Fibroblast of gingiva (primary cell): ENCODE measurements at regions not wholly inside any gene's neighbourhood (a gene's known extent, or its start where the extent isn't known, plus 50 kb on each side); places are given as distances from the start of the nearest gene placed in this dataset.
A peak's percentile ranks its signal among the peaks of the same experiment; 100 is the strongest.
"Not testable (repeated sequence)": the region's sequence is repeated elsewhere in the genome, so short reads cannot be mapped to it uniquely, and the experiment has no call there.

Experiments
- DNase-seq: peaks from one replicate; pipeline ENCODE4 v3.0.0-alpha.2; 2011; ENCODE audit warnings: low read depth

DNA sequence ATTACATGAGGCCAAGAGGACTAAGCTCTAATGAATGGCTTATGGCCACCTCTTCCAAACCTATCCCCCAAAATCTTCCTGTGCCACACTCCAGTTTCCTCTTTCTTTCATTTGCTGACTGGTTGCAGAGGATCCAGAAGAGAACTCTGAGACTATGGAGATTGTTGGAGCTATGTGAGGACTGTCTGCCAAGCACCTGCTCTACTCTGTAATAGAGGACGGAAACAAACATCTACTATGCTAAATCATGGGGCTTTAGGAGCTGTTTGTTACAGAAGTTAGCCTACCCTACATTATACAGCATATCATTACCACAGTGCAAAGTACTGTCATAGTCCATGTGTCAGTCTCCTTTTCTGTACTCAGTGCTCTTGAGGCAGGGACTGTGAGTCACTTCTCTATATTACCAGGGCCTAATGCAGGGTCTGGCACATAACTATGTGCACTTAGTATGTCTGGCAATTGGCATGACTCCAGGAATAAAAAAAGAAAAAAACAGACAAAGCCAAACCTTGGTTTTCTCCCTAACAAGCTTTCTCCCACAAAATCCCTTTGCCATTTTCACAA is 95.1 kb downstream of the RPAP3 start:
- DNase-seq = no peak

DNA sequence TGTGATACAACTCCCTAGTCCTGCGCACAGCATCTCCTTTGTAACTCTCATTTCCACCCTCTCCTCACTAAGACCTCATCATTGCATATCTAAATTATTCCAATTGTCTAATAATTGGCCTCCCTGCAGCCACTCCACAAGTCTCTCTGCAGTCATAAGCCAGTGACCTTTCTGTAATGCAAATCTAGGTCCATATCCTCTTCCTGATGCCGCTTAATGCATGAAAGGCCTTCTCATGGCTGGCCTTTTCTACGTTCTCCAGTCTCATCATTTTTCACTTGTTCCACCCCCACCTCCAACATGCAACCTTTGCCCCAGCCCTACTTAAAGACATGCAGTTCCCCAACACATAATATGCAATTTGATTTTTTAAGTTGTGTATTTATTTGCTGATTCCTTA is 96.0 kb downstream of the RPAP3 start:
- no peak for DNase-seq

DNA sequence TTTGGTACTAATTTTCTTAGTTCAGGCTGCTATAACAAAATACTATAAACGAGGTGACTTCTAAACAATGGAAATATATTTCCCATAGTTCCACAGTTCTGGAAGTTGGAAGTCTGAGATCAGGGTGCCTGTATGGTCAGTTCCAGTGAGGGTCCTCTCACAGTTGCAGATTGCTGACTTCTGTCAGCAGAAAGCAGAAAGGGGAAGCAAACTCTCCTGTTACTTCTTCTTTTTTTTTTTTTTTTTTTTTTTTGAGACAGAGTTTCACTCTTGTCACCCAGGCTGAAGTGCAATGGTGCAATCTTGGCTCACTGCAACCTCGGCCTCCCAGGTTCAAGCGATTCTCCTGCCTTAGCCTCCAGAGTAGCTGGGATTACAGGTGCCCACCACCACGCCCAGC is 97.2 kb downstream of the RPAP3 start:
- DNase-seq = not testable (repeated sequence)

DNA sequence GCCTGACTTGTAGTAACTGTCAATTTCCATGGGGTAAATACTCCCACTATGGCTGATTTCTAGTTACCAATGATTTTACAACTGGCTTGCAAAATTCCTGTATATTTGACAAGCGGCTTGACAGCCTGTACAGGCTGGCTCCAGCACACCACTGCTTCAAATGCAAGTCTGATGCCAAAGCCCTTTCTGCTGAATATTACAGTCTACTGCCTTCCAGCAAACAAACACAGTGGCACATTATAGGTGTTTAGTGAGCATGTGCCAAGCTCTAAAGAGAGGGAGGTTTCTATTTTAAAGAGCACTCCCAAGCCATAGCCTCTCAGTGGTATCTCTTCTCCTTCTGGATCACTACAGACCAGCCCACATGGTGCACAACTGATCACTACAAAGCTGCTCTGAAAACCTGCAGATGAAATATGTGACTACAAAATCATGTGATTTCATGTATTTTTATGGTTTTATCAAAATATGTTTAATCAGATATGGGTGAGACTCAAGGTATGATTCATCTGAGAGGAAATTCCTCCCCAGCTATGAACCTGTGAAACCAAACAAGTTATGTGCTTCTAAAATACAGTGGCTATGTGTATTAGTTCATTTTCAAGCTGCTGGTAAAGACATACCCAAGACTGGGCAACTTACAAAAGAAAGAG is 101.5 kb downstream of the RPAP3 start:
- DNase-seq = no peak

DNA sequence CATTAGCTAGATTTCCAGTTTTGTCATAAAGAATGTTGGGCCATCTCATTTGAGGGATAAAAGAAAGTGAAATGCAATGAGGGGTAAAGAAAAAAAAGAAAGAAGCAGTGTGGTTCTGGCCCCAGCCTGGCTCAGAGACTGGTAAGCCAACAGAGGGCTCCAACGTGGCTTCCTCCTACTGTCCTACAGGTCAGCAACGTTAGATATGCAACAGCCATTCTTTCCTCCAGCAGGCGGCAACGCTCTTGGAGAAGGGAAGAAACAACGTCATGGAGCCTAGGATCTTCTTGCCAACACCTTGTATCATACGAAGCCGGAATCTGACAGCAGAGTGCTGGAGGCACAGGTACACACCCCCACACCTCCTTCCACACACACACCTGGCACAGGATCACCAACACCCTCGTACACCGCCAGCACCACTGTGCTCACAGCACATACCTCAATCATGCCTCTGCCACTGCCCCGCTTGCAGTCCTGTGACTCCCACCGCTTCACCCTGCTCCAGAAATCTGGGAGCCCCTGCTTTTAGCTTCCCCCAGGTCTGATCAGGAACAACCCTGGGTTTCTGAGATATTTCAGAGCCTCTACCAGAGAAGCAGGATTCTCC is 102.8 kb downstream of the RPAP3 start:
- no peak for DNase-seq

DNA sequence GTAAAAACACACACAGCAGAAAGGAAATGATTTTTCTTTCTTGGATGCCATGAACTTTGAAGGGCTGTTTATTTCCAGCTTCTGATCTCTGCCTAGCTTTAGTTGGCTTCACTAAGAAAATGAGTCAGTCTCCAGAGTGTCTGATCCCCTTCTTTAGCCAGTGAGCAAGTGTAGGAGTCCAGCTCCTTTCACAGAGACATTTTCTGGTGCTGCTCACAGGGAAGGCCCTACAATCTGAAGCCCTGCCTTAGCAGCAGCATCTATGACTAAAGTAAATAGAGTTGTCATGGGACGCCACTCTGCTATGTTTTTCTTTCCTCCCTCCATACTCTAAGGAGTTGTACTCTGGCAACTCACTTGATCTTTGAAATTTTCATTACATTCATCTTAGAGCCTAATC is 103.5 kb downstream of the RPAP3 start:
- no peak for DNase-seq

DNA sequence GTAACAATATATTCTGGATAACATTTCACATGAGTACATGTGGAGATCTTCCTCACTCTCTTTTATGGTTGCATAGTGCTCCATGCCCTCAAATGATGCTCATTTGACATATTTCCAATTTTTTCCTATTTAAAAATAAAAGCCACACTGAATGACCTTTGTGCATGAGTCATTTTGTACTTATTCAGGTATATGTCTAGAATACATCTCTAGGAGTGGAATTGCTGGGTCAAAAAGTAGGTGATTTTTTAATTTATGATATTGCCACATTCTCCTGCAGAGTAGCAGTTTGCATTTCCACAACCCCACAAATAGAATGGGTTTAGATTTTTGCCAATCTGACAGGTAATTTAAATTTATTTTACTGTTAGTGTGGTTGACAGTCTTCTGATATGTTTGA is 104.8 kb downstream of the RPAP3 start:
- DNase-seq = no peak

DNA sequence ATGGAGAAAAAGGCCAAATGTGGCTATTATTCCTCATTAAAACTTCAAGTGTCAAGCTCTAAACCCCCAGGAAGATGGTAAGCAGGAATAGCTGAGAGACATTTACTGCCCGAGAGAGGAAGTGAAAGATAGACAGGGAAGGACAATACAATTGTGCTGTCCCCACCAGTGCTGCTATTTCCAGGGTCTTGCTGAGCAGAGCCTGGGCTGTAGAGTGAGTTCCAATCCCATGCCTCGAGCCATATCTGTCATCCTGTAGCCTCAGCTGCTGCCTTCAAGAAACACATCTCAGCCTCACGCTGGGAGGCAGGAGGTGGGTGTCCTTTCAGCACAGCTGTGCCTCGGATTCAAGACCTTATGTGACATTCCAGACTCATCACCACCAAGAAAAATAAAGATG is 114.0 kb downstream of the RPAP3 start:
- no peak for DNase-seq

DNA sequence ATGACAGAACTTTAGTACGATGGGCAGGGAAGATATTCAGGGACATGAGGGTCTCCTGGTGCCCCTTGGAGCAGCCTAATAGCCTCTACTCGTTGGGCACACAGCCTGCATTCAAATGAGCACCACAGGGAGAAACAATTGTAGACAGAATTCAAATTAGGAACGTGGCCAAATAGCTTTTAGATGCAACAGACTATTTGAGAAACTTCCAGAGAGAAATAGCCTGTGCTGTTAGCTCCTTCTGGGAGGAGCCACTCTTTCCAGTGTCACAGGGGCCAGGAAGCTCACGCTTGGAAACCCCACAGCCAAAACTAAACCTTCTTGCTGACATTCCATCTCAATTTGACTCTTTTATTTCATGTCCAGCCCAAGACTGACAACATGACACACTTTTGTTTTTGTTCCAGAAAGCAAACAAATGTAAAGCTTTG is 114.5 kb downstream of the RPAP3 start:
- DNase-seq = peak; percentile 31

DNA sequence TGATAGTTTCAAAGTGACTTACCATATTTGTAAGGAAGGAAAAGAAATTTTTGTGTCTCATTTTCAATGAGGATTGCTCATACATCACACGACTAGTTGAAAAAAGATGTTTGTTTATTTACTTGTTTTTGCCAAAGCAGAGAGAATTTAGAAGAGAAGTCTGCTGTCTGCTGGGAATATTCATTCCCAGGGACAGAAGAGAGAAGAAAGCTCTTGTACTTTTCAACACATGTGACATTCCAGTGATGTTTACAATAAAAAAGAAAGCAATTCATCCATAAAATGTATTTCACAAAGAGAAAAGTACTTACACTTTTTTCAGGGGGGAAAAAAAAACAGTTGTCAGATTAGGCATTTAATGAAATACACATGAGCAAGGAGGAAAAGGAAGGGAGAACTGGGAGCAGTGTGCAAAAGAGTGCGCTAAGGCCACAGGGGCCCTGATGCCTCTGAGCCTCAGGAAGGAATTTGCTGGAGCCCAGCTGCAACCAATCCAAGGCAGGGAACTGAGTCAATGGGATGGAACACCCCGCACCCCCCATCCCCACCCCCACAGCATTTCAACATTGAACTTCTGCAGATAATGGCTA is 115.0 kb downstream of the RPAP3 start:
- DNase-seq = peak; percentile 53

DNA sequence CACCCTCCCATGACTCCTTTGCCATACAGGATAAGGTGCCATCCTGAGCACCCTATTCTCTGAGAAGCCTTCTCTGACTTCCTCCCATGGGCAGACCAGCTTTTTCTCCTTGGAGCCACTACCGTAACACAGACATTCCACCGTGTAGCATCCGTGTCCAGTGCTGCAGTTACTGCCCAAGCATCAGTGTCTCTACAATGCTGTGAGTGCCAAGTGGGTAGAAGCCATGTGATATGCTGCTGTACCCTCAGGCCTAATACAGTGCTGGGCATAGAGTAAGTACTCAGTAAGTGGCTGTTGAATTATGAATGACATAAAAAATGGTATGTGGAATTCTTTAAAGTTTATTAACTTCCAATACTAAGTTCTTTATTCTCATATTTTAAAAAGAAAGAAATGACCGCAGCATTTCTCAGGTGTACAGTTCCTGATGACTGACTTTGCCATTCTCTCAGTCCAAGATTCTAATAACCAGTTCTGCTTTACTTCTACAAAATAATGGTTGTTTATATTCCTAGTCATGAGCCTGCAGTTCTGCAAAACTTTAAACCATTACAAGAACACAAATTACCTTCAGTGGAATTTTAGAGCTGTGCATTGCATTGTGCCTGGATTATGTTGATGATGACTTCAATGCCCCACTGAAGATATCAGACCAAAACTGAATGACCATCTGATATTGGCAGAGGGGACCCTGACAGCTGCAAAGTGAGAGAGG is 118.7 kb downstream of the RPAP3 start:
- DNase-seq = no peak

DNA sequence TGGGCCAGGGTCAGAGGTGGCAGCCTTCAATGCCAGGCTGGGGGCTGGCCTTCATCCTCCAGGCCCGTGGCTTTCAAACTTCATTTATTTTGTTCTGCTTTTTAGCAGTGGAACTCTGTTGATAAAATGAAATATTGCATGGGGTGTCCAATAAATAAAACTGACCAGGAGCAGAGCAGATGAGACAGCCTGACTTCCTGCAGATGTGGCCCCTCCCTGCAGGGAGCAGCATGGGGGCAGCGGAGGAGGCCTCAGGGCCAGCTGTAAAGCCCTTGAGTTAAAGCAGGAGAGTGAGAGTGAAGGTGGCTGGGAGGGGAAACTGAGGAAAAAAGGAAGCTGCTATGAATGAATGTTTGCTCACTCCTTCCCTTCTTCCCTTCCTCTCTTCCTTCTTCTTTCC is 120.3 kb downstream of the RPAP3 start:
- DNase-seq = no peak

DNA sequence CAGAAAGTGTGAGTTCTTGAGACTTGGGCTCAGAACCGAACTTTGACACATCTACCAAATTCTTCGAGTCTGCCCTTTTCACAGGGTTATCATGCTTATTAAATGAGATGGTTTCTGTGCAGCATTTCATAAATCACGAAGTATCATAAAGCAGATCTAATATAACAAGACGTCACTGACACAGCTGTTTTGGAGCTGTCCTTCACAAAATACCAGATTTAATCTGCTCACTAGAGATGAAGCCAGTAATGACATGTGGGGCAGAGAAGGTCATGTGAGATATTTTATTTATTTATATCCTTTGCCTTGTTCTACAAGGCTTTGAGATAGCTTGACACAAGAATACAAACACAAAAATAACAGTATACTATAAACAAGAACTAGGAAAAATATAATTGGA is 127.0 kb downstream of the RPAP3 start:
- DNase-seq = no peak

DNA sequence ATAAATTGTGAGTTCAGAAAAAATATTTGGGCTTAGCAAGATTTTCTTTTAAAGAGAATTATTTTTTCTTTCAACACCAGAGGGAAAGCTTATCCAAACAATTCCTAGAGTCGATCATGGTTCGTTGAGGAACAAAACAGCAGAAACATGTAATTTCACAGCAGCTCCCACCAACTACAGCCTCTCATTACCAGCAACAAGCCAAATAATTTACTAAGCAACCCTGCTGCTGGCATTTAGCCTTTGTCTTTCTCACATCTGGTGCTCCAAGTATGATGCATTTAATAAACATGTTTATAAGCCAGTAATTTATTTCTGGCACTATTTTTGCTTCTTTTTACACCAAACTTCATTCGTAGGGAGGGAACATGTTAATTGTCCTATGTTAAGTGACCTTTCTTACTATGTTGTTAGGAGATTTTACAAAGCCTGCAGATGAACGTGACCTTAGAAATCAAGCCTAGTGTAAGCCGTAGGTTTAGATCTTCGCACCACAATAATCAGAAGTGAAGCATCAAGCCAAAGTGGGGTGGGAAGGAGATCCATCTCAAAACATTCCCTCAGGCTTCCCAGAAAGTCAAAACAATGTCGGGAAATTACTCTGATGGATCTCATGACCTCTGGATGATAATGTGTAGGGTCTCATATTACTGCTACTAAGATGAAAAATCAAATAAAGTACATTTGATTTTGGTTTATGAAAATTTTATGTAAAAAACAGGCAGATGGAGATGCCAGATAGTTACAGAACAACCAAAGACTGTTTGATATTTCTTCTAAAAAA is 128.4 kb downstream of the RPAP3 start:
- no peak for DNase-seq

DNA sequence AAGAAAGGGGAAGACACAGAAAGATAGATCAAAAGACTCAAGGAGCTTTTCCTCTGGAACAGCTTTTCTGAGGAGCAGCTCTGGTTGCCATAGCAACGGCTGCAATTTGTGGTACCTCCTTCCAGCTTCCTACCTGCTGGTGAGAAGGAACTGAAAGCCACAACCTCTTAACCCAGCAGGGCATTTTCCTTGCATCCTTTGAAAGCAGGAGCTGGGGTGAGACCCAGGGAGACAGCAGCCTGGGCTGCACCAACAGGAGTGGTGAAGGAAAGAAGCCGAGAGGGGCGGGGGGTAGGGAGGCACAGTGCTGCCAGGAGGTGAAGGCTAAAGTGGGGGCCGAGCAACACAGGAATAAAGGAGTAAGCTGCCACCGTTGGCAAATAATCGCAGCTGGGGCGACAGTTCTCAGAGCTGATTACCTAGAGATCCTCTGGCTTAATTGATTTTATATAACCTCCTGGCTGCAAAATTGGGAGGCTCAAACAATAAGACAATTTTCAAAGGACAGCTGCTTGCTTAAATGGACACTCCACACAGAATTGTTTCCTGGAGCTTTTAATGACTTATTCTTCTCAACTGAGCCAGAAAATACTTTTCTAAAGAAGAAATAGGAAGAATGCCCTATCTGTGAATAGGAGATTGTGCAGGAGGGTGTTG is 129.4 kb downstream of the RPAP3 start:
- DNase-seq = no peak

DNA sequence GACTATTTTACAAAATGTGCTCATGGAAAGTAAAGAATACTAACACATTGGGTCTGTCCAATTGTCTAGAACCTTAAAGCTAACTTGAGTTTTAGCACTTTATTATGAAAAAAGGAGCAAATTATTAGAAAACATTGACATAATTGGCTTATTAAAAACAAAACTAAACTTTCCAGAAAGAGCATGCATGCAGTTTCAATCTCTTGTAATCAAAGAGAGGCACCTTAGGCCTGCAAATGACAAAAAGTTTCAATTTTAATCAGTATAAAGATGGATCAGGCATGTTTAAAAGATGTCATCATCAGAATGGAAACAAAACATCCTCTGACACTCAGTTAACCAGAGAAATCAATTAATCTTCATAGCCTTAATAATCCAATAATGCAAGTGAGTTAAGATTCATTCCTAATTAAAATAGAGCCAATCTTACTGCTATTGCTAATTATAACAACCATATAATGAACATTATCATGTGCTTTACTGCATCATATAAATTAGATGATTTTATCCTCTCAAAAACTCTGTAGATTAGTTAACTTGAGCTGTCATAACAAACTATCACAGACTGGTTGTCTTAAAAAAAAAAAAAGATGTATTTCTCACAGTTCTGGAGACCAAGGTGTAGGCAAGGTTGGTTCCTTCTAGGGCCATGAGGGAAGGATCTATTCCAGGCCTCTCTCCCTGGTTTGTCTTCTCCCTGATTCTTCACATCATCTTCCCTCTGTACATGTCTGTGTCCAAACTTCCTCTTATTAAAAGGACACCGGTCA is 131.4 kb downstream of the RPAP3 start:
- no peak for DNase-seq

DNA sequence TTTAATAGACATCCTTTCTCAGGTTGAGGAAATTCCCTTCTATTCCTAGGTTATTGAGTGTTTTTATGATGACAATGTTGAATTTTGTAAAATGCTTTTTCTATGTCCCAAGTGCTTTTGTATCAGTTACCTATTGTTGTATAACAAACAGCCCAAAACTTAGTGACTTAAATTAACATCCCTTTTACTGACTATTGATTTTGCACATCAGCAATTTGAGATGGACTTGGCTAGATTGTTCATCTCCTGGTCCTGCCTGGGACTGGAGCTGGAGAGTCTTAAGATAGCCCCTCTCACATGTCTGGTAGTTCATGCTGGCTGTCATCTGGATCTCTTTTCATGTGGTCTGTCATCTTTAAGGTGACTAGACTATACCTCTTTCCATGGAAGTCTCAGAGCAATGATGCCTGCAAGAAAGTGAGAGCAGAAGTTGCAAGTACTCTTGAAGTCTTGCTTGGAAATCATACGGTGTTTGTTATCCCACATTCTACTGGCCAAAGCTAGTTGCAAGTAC is 132.6 kb downstream of the RPAP3 start:
- no peak for DNase-seq

DNA sequence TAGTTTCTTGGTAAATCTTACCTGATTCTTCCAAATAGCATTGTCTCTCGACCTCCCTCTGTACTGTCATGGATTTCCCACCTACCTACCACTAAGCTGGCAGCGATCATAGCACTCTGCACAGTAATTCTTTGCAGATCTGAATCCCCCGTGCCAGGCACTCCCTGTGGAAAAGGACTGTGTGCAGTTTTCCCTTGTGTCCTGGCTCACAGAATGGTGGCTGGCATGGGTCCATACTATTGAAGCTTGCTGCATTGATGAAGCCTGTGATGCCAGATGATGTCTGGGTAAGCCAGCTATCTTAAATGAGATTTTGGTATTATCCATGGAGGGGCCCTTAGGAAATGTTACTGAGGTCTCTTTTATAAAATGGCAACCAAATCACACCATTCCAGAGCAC is 135.7 kb downstream of the RPAP3 start:
- DNase-seq = no peak

DNA sequence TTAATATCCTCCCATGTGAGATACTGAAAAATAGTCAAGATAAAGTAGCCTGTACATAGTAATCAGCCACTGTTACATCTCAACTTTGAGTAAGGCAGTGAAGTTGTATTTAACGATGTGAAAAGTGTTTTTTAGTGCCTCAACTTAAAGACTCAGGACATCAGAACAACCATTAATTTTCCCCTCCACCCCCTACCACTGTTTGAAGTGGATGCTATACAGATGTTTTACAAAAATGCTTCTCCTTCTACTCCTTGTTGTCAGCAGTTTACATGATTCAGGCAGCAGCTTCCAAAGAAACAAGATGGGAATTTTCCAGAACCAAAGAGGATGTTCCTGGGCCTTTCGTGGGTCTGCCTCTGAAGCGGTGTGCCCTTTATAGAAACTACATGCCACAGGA is 143.6 kb downstream of the RPAP3 start:
- no peak for DNase-seq

DNA sequence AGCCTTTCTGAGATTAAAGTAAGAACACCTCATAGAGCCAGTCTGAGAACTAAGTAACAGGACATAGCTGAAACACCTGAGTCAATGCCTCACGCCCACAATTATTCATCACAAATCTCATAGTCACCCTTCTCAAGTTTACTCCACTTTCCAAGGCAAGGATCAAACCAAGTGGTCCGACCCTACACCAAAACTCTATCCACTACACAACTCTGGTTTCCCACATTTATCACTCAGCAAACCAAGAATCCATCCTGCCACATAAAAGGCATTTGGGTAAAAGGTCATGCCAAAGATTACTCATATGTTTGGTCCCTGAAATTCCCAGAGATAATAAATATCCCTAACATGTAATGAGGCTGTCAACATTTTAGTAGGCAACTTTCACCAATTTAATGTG is 144.1 kb downstream of the RPAP3 start:
- DNase-seq = no peak

DNA sequence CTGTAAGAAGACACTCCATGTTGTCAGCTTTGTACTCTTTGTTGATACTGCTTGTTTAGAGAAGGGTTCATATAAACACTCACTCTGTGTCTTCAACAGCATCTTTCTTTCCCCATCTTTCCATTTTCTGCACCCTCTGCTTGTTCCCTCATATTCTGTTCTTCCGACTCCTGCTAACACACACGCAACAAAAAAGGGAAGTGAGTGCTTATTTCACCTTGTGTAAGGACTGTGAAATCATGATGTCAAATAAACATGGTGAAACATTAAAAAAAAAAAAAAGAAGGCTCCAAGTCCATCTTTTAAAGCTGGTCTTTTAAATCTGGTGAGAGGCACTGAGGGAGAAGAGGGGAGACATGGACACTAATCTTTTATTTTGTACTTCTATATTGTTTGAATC is 145.4 kb downstream of the RPAP3 start:
- DNase-seq = no peak
